RCC 7860 (cell line): ENCODE measurements at regions not wholly inside any gene's neighbourhood (a gene's known extent, or its start where the extent isn't known, plus 50 kb on each side); places are given as distances from the start of the nearest gene placed in this dataset.
"Not testable (repeated sequence)": the region's sequence is repeated elsewhere in the genome, so short reads cannot be mapped to it uniquely, and the experiment has no call there.

Experiments used
- DNase-seq: peaks from one replicate; pipeline ENCODE4 v3.0.0-alpha.2; 2015; ENCODE audit warnings: low spot score
- FAIRE-seq: peaks from 2 replicates; lab custom pipeline; 2012; peaks lifted over from hg19 to GRCh38; lab: Jason Lieb, UNC

- DNase-seq (no peak), FAIRE-seq (no peak)
Observed at GRCh38 chr3:135623558-135623957, 342.0 kb upstream of the PPP2R3A start.

GRCh38 chr3:135627057-135627456 is 338.5 kb upstream of the PPP2R3A start:
- FAIRE-seq: no peak

GRCh38 chr3:135629701-135630408 is 335.7 kb upstream of the PPP2R3A start:
- DNase-seq (no peak), FAIRE-seq (no peak)

More at GRCh38 chr3:135627057-135627456, 338.5 kb upstream of the PPP2R3A start:
- no peak for DNase-seq

GRCh38 chr3:135632556-135633065 is 332.9 kb upstream of the PPP2R3A start:
- no peak for FAIRE-seq
- DNase-seq: no peak

- DNase-seq: no peak
- FAIRE-seq: no peak
Observed at GRCh38 chr3:135633078-135633477, 332.4 kb upstream of the PPP2R3A start.

- FAIRE-seq (no peak), DNase-seq (no peak)
Observed at GRCh38 chr3:135636596-135636995, 328.9 kb upstream of the PPP2R3A start.

GRCh38 chr3:135637013-135637412 is 328.5 kb upstream of the PPP2R3A start:
- DNase-seq (no peak), FAIRE-seq (no peak)

GRCh38 chr3:135641761-135642160 is 323.8 kb upstream of the PPP2R3A start:
- no peak for FAIRE-seq

GRCh38 chr3:135645541-135645940 is 320.0 kb upstream of the PPP2R3A start:
- FAIRE-seq (no peak), DNase-seq (no peak)

More at GRCh38 chr3:135641761-135642160, 323.8 kb upstream of the PPP2R3A start:
- DNase-seq: no peak

- DNase-seq (no peak), FAIRE-seq (no peak)
Observed at GRCh38 chr3:135646873-135647272, 318.7 kb upstream of the PPP2R3A start.

- FAIRE-seq (no peak), DNase-seq (no peak)
Observed at GRCh38 chr3:135649361-135649760, 316.2 kb upstream of the PPP2R3A start.

- FAIRE-seq (no peak), DNase-seq (no peak)
Observed at GRCh38 chr3:135650309-135650708, 315.2 kb upstream of the PPP2R3A start.

- FAIRE-seq (no peak), DNase-seq (no peak)
Observed at GRCh38 chr3:135652388-135652787, 313.1 kb upstream of the PPP2R3A start.

GRCh38 chr3:135655328-135655727 is 310.2 kb upstream of the PPP2R3A start:
- FAIRE-seq (no peak), DNase-seq (no peak)

- FAIRE-seq, DNase-seq: not testable (repeated sequence)
Observed at GRCh38 chr3:135658451-135658850, 307.1 kb upstream of the PPP2R3A start.

GRCh38 chr3:135667061-135667460 is 298.5 kb upstream of the PPP2R3A start:
- DNase-seq: no peak
- FAIRE-seq: no peak

- DNase-seq: no peak
- no peak for FAIRE-seq
Observed at GRCh38 chr3:135674508-135674907, 291.0 kb upstream of the PPP2R3A start.

- no peak for FAIRE-seq
- no peak for DNase-seq
Observed at GRCh38 chr3:135678386-135678785, 287.1 kb upstream of the PPP2R3A start.

GRCh38 chr3:135688003-135688402 is 277.5 kb upstream of the PPP2R3A start:
- DNase-seq: no peak
- no peak for FAIRE-seq

GRCh38 chr3:135690664-135691063 is 274.9 kb upstream of the PPP2R3A start:
- no peak for FAIRE-seq
- no peak for DNase-seq

- DNase-seq (no peak), FAIRE-seq (no peak)
Observed at GRCh38 chr3:135691240-135691639, 274.3 kb upstream of the PPP2R3A start.

- no peak for FAIRE-seq
- DNase-seq: no peak
Observed at GRCh38 chr3:135694142-135694541, 271.4 kb upstream of the PPP2R3A start.

GRCh38 chr3:135699741-135700140 is 265.8 kb upstream of the PPP2R3A start:
- DNase-seq (no peak), FAIRE-seq (no peak)
